HG03045 (cell line): ENCODE measurements at regions not wholly inside any gene's neighbourhood (a gene's known extent, or its start where the extent isn't known, plus 50 kb on each side); places are given as distances from the start of the nearest gene placed in this dataset.
"Not testable (repeated sequence)": the region's sequence is repeated elsewhere in the genome, so short reads cannot be mapped to it uniquely, and the experiment has no call there.

ENCODE experiments used
- ATAC-seq: cut with Tn5 transposase; IDR thresholded peaks from one replicate; pipeline ENCODE4 v1.9.1; 2021; ENCODE audit warnings: mild to moderate bottlenecking, moderate library complexity; ENCODE audit not compliant: unreplicated experiment

GRCh38 chr4:19539201-19539600, 712.5 kb upstream of the SLIT2 start:
- ATAC-seq, result no peak

- ATAC-seq, result no peak
Observed at GRCh38 chr4:19534159-19534558, 717.5 kb upstream of the SLIT2 start.

- ATAC-seq, result no peak
Observed at GRCh38 chr4:19531906-19532848, 719.5 kb upstream of the SLIT2 start.

- no peak for ATAC-seq
Observed at GRCh38 chr4:19523964-19524363, 727.7 kb upstream of the SLIT2 start.

- ATAC-seq, result no peak
Observed at GRCh38 chr4:19522966-19523365, 728.7 kb upstream of the SLIT2 start.

- no peak for ATAC-seq
Observed at GRCh38 chr4:19520939-19521520, 730.7 kb upstream of the SLIT2 start.

GRCh38 chr4:19514276-19515070, 737.2 kb upstream of the SLIT2 start:
- no peak for ATAC-seq

- no peak for ATAC-seq
Observed at GRCh38 chr4:19512086-19512485, 739.6 kb upstream of the SLIT2 start.

GRCh38 chr4:19510993-19511392, 740.7 kb upstream of the SLIT2 start:
- ATAC-seq, result no peak

- no peak for ATAC-seq
Observed at GRCh38 chr4:19508442-19508841, 743.3 kb upstream of the SLIT2 start.

GRCh38 chr4:19497705-19498104, 754.0 kb upstream of the SLIT2 start:
- ATAC-seq, result no peak

- ATAC-seq, result no peak
Observed at GRCh38 chr4:19496756-19497155, 754.9 kb upstream of the SLIT2 start.

GRCh38 chr4:19494961-19495360, 756.7 kb upstream of the SLIT2 start:
- no peak for ATAC-seq

- ATAC-seq, result no peak
Observed at GRCh38 chr4:19492606-19493005, 759.1 kb upstream of the SLIT2 start.

- no peak for ATAC-seq
Observed at GRCh38 chr4:19486400-19486799, 765.3 kb upstream of the SLIT2 start.

- ATAC-seq, result no peak
Observed at GRCh38 chr4:19478791-19479190, 772.9 kb upstream of the SLIT2 start.

GRCh38 chr4:19473569-19473968, 778.1 kb upstream of the SLIT2 start:
- ATAC-seq, result no peak

- no peak for ATAC-seq
Observed at GRCh38 chr4:19472666-19473065, 779.0 kb upstream of the SLIT2 start.

- ATAC-seq, result not testable (repeated sequence)
Observed at GRCh38 chr4:19470001-19470400, 781.7 kb upstream of the SLIT2 start.

- ATAC-seq, result no peak
Observed at GRCh38 chr4:19462117-19462516, 789.6 kb upstream of the SLIT2 start.

- ATAC-seq, result no peak
Observed at GRCh38 chr4:19455850-19456602, 795.7 kb upstream of the SLIT2 start.
